Keratinocyte (primary cell): ENCODE measurements at regions not wholly inside any gene's neighbourhood (a gene's known extent, or its start where the extent isn't known, plus 50 kb on each side); places are given as distances from the start of the nearest gene placed in this dataset.

ENCODE experiments used
- DNase-seq: peaks from one replicate; pipeline ENCODE4 v3.0.0-alpha.2; 2011; ENCODE audit warnings: low read depth, missing footprints, low spot score
- FAIRE-seq: peaks from 2 replicates; lab custom pipeline; 2011; peaks lifted over from hg19 to GRCh38; lab: Jason Lieb, UNC
- H2AFZ ChIP-seq: 2 replicates; pipeline ENCODE4 v1.6.0; 2012; ENCODE audit warnings: low read length, control low read depth, inconsistent platforms; ENCODE audit not compliant: control insufficient read depth
- H3K27ac ChIP-seq: 2 replicates; pipeline ENCODE4 v1.5.1; 2011; ENCODE audit warnings: low read length; ENCODE audit not compliant: control insufficient read depth, insufficient read depth
- H3K27me3 ChIP-seq: 3 replicates; pipeline ENCODE4 v1.6.0; 2011; ENCODE audit warnings: low read length; ENCODE audit not compliant: control insufficient read depth, insufficient read depth; ENCODE audit errors: extremely low read depth
- H3K36me3 ChIP-seq, 2 experiments: 2 replicates in 1 of 2; 3 replicates in 1 of 2; pipeline ENCODE4 v1.5.1; 2011; ENCODE audit warnings: low read length in 2 of 2, mild to moderate bottlenecking in 1 of 2; ENCODE audit not compliant: control insufficient read depth in 2 of 2, insufficient read depth in 2 of 2; ENCODE audit errors: extremely low read depth in 1 of 2
- H3K4me1 ChIP-seq: 3 replicates; pipeline ENCODE4 v1.5.1; 2011; ENCODE audit warnings: low read length; ENCODE audit not compliant: control insufficient read depth, insufficient read depth; ENCODE audit errors: extremely low read depth
- H3K4me2 ChIP-seq: 3 replicates; pipeline ENCODE4 v1.6.0; 2011; ENCODE audit warnings: low read depth, low read length; ENCODE audit not compliant: control insufficient read depth, insufficient read depth; ENCODE audit errors: extremely low read depth
- H3K4me3 ChIP-seq, 3 experiments: fragments of 200-600 bp in 1 of 3; sonication (generic) in 1 of 3; 2 replicates in 2 of 3; 3 replicates in 1 of 3; pipeline ENCODE4 v1.5.1; 2011 to 2016; ENCODE audit warnings: low read length in 3 of 3, mild to moderate bottlenecking in 3 of 3, control low read depth in 2 of 3, inconsistent platforms in 1 of 3, low read depth in 1 of 3, mixed read lengths in 1 of 3, mixed run types in 1 of 3, moderate library complexity in 1 of 3; ENCODE audit not compliant: control insufficient read depth in 2 of 3, insufficient read depth in 2 of 3; ENCODE audit errors: extremely low read depth in 1 of 3
- H3K79me2 ChIP-seq: 2 replicates; pipeline ENCODE4 v1.6.0; 2012; ENCODE audit warnings: low read length; ENCODE audit not compliant: control insufficient read depth, insufficient read depth
- H3K9ac ChIP-seq: 3 replicates; pipeline ENCODE4 v1.6.0; 2011; ENCODE audit warnings: low read length; ENCODE audit not compliant: control insufficient read depth, insufficient read depth; ENCODE audit errors: extremely low read depth
- H3K9me1 ChIP-seq: 3 replicates; pipeline ENCODE4 v1.6.0; 2011; ENCODE audit warnings: low read length; ENCODE audit not compliant: control insufficient read depth, insufficient read depth; ENCODE audit errors: extremely low read depth
- H3K9me3 ChIP-seq: 2 replicates; pipeline ENCODE4 v1.5.1; 2012; ENCODE audit warnings: low read depth, low read length; ENCODE audit not compliant: control insufficient read depth
- H4K20me1 ChIP-seq: 3 replicates; pipeline ENCODE4 v1.6.0; 2011; ENCODE audit warnings: low read length; ENCODE audit not compliant: control insufficient read depth, insufficient read depth; ENCODE audit errors: extremely low read depth
- EZH2 ChIP-seq: IDR thresholded peaks from one replicate; pipeline ENCODE4 v1.6.1; 2012; ENCODE audit warnings: inconsistent platforms, mild to moderate bottlenecking, low read length, moderate library complexity
- dilution Hi-C: fragments of 300-500 bp; cut with MboI; formaldehyde crosslinking; loops from one replicate; pipeline ENCODE4 v1.7.0; 2020; ENCODE audit warnings: low sequenced_read_pairs; ENCODE audit not compliant: extremely low pct_ligation_motif_present
- TF ChIP-seq, protein P1 (sequence below), 3 experiments: IDR thresholded peaks in 1 of 3; conservative IDR thresholded peaks in 1 of 3; optimal IDR thresholded peaks in 1 of 3; 2 replicates in 2 of 3; 3 replicates in 1 of 3; pipeline versions ENCODE3 to v1.5.1; 2011; ENCODE audit warnings: low read length in 3 of 3, mild to moderate bottlenecking in 3 of 3, moderate library complexity in 2 of 3, control low read depth in 1 of 3, inconsistent platforms in 1 of 3; ENCODE audit not compliant: insufficient read depth in 2 of 3; ENCODE audit errors: extremely low read depth in 1 of 3

DNA sequence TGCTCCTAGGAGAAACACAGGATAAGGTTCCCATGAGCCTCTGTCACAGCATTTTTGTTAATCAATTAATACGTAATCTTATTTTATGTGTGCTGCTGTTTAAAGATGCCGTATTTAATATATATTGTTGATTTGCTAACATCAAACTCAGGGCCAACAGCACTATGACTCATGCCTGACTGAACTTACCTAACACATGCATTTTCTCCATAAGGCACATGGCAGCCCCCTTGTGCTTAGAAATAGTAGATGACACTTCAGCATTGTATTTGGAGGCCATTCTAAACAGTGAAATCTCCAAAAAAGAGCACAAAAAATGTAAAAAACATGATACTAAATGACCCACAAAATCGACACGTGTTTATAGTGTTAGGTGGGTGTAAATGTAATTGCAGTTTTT lies 314.8 kb downstream of the MYCN start:
- FAIRE-seq (no peak), DNase-seq (no peak)
- H3K4me1 ChIP-seq = no peaks in the 10 kb centered on the region
- H3K9me1 ChIP-seq = no peaks in the 10 kb centered on the region
- dilution Hi-C loops = no loop called here
- no peak overlapping the region for H3K27ac ChIP-seq
- no peak overlapping the region for H3K9ac ChIP-seq
- H3K79me2 ChIP-seq = no peaks in the 10 kb centered on the region
- no peak overlapping the region for H3K4me3 ChIP-seq
- no peak overlapping the region for H3K4me2 ChIP-seq
- no peaks in the 10 kb centered on the region for H3K36me3 ChIP-seq
- H2AFZ ChIP-seq = no peak overlapping the region
- TF ChIP-seq EZH2 = no peak
- TF ChIP-seq, protein P1, sequence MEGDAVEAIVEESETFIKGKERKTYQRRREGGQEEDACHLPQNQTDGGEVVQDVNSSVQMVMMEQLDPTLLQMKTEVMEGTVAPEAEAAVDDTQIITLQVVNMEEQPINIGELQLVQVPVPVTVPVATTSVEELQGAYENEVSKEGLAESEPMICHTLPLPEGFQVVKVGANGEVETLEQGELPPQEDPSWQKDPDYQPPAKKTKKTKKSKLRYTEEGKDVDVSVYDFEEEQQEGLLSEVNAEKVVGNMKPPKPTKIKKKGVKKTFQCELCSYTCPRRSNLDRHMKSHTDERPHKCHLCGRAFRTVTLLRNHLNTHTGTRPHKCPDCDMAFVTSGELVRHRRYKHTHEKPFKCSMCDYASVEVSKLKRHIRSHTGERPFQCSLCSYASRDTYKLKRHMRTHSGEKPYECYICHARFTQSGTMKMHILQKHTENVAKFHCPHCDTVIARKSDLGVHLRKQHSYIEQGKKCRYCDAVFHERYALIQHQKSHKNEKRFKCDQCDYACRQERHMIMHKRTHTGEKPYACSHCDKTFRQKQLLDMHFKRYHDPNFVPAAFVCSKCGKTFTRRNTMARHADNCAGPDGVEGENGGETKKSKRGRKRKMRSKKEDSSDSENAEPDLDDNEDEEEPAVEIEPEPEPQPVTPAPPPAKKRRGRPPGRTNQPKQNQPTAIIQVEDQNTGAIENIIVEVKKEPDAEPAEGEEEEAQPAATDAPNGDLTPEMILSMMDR (optimal IDR thresholded peaks at IDR 0.05 in 1 of 3, IDR thresholded peaks at IDR 0.05 in 1 of 3, conservative IDR thresholded peaks at IDR 0.05 in 1 of 3; ENCODE audit: extremely low read depth in 1 of 3, insufficient read depth in 2 of 3, low read length in 3 of 3) = no peak
- no peaks in the 10 kb centered on the region for H3K27me3 ChIP-seq
- no peaks in the 10 kb centered on the region for H4K20me1 ChIP-seq
- no peaks in the 10 kb centered on the region for H3K9me3 ChIP-seq

DNA sequence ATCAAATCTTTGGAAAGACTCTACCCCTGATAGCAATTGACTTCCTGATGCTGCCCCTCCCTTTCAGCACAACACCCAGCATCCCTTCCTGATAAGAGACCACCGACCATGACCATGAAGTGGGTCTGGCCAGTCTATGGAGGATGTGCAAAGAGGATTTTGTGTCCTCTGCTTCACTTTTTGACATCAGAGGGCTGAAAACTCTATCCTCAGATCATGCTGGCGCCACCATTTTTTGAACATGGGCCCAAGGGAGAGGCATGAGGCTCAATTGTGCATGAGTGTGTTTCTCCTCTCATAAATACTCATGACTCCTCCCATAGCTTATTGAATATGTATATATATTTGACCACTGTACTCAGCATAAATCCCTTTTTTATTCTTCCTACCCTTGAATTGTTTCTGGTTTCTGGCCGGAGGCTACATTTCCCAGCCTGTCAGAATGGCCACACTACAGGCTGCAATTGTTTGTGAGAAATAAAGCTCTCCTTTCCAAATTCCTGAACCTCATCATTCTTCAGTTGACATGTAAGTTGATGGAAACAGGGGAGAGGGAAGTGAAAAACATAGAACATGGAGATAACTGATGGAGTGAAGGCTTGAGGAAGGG lies 314.1 kb downstream of the MYCN start:
- H3K27ac ChIP-seq = no peak overlapping the region
- dilution Hi-C loops = no loop called here
- H3K4me3 ChIP-seq = no peak overlapping the region
- H3K27me3 ChIP-seq = no peaks in the 10 kb centered on the region
- no peak for TF ChIP-seq EZH2
- TF ChIP-seq, protein P1 (optimal IDR thresholded peaks at IDR 0.05 in 1 of 3, IDR thresholded peaks at IDR 0.05 in 1 of 3, conservative IDR thresholded peaks at IDR 0.05 in 1 of 3; ENCODE audit: extremely low read depth in 1 of 3, insufficient read depth in 2 of 3, low read length in 3 of 3) = no peak
- DNase-seq = no peak
- no peak for FAIRE-seq
- H3K9me3 ChIP-seq = no peaks in the 10 kb centered on the region
- H3K4me2 ChIP-seq = no peak overlapping the region
- H3K4me1 ChIP-seq = no peaks in the 10 kb centered on the region
- no peaks in the 10 kb centered on the region for H3K36me3 ChIP-seq
- no peaks in the 10 kb centered on the region for H3K79me2 ChIP-seq
- H2AFZ ChIP-seq = no peak overlapping the region
- H4K20me1 ChIP-seq = no peaks in the 10 kb centered on the region
- H3K9me1 ChIP-seq = no peaks in the 10 kb centered on the region
- no peak overlapping the region for H3K9ac ChIP-seq
